HG03139 (cell line): ENCODE measurements at regions not wholly inside any gene's neighbourhood (a gene's known extent, or its start where the extent isn't known, plus 50 kb on each side); places are given as distances from the start of the nearest gene placed in this dataset.

Experiments
- ATAC-seq: cut with Tn5 transposase; IDR thresholded peaks from one replicate; pipeline ENCODE4 v1.9.1; 2021; ENCODE audit not compliant: unreplicated experiment

DNA sequence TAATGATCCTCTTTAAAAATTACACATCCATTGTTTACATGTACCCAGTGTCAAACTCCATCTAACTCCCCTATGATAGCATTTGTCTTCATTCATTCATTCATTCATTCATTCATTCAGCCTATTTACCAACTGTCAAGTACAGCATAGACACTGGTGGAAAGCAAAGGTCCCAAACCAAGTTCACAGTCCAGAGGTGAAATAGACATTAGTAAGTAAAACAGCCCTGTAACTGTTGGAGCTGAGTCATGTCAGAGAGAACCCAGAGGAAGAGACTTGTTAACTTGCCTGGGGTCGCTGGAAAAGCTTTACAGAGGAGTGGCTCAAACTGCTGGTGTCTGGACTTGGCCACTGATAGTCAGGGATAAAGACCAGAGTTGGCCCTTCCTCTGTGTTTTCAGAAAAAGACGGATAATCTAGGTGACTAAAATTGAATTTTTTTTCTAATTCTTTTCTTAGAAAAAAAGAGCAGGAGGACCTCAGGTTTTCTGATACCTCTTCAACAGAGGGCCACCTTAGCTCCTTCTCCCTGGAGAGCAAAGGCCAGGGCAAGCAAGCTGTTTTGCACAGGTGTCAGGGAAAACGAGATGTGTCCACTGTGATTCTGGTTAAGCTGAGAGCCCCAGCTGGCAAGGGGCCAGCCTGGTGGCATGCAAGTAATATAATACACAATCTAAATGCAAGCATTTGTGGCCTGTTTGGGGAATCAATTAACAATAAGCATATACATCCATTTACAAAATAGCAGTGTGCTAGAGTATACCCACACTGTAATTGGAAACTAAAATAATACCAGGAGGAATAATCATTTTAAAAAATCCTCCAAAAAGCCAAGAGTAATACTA lies 96.7 kb upstream of the SLC14A2 start:
- ATAC-seq: no peak

DNA sequence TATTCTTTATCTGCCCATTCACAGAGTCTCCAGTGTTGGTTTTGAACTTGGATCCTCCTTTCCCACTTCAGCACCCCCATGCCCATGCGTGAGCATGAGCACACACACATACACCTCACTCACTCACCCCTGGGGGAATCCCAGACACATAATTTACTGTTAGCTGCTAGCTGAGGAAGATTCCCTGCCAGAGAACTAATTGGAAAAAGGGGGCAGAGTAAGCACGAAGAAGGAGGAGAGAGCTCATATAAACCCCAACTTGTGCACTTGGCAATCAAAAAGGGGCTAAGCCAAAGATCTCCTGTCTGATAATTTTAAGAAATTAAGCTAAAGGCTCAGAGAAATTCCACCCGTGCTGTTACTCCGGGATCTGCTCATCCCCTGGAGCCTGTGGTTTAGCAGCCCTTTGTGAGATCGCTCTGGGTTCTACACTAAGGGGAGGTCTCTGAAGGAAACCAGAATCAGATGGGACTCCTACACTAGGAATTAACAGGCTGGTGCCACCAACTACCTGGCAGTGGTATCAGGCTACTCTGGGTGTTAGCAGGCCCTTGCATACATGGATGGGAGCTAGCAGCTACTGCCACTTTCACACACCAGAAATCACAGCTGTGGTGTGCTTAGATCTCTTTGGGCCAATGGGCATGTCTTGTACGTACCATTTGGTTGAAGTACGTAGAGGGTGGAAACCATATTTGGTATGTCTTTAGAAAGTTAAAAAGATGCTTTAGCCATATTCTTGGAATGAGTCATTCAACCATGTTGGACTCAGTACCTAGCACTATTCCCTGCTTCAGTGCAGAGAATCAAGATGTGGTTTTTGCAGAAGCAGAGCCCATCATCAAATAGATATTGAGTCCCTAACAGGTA lies 95.6 kb upstream of the SLC14A2 start:
- no peak for ATAC-seq

DNA sequence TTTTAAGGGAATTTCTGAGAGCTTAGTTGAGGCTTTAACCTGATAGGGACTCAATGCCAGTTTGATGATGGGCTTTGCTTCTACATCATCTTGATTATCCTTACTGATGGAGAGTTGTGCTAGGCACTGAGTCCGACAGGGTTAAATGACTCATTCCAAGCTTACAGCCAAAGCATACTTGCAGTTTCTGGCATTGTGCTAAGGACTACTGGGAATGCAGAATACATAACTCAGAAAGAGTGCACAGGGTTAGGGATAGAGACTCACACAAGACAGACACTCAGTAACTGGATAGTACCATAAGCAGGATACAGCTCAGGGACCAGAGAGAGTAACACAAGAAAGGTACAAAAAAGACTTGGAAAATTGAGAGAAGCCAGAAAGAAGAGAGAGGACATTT lies 94.1 kb upstream of the SLC14A2 start:
- no peak for ATAC-seq

DNA sequence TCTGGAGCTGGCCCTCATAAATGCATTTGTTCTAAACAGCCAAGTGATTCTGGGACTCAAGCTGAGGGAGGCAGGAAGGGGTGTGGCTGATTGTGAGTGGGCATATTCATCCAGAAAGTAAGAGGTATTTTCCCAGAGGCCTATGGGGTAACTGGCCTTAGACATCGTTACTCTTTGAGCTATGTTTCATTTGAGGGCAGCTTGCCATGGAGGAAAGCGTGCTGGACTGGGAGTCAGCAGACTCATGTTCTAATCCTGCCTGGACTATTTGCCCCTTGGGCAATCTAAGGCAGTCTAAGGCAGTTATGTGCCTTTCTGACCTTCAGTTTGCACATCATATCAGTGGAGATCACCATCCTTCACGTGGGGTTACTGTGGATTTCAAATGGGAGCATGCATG lies 93.5 kb upstream of the SLC14A2 start:
- ATAC-seq: no peak

DNA sequence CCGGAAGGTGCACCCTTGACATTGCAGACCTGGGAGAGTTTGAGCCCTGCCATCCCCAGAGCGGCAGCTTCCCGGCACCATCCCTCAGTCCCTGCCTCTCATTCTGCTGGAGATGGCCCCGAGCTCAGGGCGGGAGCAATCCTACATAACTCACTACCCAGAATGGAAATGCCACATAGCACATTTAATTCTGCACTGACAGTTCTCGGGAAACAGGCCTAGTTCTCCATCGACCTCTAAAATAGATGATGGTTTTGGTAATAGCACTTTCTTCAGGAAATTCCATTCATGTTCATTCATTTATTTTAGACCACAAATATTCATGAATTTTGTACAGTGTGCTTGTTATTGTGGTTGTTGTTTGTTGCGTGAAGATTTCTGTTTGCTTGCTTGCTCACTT lies 92.9 kb upstream of the SLC14A2 start:
- no peak for ATAC-seq

DNA sequence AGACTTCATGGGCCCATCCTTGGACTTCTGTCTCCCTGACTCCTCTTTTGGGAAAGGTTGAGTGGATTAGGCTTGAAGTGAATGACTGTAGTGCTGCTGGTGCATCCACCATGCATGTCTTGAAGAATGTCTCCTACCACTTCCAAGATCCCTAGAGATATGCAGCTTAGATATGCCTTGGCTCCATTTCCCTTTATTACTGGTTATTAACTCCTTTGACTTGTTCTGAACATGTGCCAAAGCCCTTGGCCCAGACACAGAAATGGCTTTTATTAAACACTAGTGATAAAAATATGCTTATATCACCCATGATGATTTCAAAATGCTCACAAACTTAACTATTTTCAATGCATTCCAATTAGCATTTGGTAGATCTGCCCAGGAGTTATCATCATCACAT lies 90.0 kb upstream of the SLC14A2 start:
- no peak for ATAC-seq

DNA sequence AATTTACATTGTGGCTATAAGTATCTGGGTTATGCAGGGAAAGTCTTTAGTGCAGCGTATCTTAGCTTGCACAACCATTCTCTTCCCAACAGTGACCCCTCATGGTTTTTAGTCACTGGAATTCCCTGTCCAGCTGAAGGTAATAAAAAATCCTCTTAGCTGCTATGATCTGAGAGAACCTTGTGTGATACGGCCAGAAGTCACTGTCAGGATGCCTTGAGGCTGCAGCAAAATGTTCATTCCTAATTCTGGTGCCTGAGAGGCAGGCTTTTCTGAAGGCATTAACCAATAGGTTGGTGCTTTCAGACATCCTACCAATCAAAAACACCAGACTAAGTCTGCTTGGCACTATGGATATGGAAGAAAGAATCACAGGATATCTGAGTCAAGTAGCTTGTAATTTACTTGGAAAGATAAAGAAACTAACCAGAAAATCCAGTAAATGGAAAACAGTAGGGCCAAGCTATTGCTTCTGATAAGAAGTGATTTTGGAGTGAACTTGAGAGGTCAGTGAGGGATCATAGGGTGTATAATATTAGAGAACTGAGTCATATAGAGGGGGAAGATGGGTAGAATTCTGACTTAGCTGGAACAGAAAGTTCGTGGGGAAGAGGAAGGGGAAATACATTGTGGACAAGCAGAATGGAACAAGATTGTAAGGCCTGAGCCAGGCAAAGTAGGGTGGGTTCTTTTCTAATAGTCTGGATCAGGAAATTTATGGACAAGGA lies 89.0 kb upstream of the SLC14A2 start:
- no peak for ATAC-seq

DNA sequence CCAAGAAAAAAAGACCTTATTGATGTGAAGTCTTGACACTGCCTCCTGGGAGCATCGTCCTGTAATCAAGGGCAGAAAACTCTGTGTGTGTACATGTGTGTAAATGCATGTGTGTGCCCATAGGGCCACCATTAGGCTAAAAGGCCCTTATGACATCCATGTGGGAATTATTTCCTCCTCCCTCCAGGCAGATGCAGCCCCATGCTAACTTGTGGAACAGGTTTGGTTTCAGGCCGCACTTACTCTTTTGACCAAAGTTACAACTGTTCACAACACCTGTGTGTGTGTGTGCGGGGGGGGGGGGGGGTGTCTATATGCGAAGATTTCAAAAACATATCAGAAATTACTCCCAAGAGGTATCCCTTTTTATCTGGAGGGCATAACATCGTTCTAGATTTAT lies 87.4 kb upstream of the SLC14A2 start:
- ATAC-seq: no peak

DNA sequence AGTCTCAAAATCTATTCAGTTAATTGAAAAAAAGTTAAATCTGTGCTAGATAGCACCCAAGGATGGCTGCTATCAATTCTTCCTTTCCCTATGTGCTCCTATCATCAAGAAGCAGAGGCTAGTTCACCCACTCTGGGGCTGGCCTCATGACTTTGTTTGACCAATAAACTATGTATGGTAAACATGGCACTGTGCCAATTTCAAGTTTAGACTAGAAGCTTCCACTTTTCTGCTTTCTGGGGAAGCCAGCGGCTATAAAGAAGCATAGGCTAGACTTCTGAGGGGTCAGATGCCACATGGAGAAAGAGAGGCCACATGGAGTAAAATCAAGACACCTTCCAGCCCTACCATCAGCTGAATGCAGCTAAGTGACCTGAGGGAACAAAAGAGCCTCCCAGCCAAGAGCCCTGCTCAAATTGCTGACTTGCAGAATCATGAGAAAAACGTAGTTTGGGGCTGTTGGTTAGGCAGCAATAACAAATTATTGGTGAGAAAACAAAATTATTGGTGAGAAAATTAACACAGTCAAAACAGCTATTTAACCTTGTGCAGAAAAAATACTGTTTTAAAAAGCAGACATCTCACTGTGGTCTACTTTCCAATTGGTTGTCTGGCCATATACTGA lies 86.5 kb upstream of the SLC14A2 start:
- ATAC-seq: no peak

DNA sequence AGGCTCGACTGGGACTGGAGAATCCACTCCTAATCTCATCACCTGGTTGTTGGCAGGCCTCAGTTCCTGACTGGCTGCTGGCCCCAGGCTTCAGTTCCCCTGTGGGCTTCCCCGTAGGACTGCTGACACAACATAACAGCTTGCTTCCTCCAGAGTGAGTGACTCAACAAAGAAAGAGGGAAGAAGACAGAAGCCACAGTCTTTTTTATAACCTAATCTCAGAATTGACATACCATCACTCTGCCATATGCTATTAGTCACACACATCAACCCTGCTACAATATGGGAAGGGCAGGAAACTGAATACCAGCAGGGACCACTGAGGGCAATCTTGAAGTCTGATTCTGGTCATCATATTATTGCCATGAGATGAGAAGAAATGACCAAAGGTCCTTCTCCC lies 76.8 kb upstream of the SLC14A2 start:
- ATAC-seq: no peak

DNA sequence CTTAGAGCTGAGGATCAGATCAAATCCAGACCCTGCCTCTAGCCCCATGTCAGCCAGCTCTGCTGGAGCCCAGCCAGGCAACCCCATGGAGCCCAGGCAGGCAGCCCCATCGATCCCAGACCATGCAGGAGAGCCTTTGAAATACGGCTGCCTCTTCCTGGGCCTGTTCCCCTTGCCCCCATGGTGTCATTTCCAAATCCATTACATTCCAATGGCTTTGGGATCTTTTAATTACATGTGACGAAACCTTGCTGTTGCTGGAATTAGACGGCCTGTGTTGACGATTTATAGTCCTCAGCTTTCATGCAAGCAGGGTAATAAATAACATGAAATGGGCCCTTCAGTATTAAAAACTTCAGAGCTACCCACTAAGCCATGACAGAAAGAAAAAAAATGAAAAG lies 75.8 kb upstream of the SLC14A2 start:
- no peak for ATAC-seq

DNA sequence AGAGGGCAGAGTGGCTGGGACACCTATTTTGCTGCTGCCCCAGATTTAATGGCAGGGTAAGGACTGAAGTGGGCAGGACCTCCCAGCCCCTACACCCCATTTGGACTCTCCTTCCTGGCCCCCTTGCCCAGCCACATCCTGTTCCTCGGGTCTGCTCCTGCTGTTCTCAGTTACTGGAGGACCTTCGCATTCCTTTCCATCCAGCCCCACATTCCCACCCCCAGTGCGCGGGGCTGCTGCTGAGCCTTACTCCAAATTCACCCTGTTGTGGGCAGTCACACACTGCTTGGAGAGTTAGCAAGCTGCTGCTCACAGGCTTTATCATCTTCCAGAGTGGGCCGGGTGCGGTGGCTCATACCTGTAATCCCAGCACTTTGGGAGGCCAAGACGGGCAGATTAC lies 75.2 kb upstream of the SLC14A2 start:
- no peak for ATAC-seq

DNA sequence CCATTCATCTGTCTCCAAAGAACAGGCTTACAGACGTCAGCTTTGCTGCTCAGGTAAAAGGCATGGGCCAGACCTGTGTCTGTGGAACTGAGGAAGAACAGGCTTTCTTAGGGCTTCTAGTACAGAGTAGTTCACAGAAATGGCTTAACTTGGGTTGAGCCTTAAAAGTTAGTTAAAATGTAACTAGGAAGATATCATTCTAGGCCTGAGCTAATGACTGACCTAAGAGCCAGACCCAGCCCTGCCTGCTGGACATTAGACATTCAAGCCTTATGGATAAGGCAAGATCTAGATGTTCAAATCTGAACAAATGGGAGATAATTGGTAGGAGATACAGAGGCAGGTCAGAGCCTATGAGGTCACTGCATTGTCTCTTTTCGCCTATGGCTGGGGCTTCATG lies 73.9 kb upstream of the SLC14A2 start:
- ATAC-seq: no peak

DNA sequence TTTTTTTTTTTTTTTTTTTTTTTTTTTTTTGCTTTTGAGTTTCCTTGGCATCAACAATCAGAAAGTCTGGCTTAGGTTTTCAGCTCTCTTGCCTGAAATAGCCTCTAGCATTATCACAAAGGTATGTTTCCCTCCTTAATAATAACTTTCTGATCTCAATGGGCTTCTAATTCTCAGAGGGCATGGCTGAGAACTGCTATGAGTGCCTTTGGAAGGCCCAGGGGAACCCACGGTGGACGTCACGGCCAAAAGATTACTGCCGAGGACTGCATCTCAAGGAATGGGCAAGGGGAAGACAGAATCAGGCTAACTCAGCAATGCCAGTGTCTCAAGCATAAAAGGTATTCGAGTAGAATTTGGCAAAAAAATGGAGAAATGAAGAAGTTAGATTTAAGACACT lies 73.2 kb upstream of the SLC14A2 start:
- ATAC-seq: no peak

DNA sequence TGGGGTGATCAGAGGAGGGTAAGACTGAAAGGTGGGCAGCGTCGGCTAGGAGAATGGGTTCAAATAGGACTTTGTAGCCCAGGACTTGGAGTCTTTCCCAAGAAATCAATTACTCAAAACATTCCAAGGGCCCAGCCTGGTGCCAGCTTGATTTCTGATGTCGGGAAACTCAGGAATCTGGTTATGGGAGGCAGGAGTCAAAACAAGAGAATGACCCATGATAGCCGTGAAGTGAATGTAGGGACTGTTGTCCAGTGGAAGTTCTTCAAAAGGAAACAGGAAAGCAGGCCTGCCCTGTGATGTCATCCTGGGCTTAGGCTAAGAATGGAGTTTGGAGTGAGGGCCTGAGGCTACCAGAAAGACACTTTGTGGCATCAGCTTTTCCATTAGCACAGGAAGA lies 67.4 kb upstream of the SLC14A2 start:
- no peak for ATAC-seq

DNA sequence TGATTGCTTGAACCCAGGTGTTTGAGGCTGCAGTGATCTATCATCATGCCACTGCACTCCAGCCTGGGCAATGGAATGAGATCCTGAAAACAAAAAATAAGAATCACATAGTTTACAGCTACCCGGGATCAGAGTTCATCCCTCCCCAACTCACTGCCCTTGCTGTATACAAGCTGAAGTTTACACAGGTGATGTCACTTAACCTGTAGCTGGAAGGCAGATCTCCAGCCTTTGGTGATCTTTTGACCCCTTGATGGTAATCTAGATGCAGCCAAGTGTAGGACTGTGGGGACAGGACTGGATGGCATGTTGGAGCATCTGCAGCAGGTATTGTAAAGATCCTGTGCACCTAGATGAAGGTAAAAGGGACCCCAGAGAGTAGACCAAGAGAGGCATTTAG lies 66.7 kb upstream of the SLC14A2 start:
- ATAC-seq: no peak

DNA sequence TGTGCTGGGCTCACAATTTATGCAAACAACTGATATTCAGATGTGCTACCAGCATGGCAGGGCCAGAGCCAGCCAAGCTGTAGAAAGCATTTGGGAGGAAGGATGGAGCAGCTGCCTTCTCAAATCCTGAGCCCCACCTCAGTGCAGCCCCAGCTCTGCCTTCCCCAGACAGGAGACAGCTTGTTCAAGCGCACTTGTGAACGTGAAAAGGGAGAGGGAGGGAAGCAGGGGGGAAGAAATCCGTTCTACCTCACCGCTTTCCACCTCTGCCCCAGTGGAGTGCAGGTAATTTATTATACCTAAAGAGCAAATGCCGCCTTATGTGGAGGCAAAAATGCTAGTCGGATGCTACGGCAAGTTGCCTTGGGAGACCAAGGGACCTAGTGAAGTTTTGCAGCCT lies 66.0 kb upstream of the SLC14A2 start:
- no peak for ATAC-seq

DNA sequence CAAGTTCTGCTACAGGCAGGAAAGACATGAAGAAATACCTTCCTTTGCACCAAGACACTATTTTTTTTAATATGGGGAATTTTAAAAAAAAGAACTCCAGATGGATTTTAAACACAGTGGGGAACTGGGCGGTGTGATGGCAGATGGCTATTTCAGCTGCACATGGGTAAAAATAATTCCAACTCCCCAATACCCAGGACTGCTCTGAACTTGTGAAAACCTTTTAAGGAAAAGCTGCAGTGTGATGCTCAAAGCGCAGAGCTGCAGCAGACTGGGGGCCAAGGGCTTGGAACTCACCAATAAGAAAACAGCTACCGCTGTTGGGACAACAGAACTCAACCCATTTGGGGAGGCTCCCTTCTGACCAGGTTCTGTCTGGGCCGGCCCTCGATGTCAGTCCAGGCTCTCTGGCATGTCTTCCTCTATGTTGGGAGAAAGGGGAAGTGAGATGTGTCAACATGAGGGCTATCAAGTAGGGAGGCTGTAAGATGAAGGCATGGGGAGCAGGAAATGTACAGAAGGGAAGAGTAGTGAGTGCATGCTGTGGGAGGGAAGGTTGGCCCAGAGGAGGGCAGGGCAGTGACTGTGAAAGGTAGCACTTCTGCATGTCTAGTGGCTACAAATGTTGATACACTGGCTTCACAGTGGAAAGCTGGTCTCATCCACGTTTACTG lies 64.0 kb upstream of the SLC14A2 start:
- no peak for ATAC-seq

DNA sequence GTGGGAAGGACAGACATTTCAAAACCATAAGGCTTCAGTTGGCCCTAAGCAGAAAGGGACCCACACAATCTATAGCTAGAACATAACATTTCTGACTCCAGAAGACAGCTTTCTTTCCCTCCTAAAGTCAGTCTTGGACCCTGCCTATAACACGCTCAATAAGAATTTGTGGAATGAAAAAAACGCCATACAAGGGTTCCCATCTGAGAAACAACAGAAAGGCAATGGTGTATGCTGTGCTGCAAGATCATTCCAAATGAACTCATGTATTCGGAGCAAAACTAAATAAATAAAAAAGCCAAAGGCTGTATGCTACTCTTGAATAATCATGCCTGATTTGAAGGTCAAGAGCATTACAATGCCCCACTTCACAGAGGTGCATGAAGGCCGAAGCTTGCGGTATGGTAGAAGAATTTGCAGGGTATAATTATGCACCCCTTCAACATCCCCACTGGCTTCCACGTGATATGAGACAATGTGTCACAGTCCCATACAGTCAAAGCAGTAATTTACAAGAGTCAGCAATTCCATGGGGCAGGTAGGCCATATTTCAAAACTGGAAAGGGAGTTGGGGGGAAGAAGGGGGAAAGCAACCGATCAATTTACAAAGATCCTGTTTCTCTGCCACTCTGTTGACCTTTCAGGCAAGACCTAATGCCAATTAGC lies 61.4 kb upstream of the SLC14A2 start:
- ATAC-seq: no peak

DNA sequence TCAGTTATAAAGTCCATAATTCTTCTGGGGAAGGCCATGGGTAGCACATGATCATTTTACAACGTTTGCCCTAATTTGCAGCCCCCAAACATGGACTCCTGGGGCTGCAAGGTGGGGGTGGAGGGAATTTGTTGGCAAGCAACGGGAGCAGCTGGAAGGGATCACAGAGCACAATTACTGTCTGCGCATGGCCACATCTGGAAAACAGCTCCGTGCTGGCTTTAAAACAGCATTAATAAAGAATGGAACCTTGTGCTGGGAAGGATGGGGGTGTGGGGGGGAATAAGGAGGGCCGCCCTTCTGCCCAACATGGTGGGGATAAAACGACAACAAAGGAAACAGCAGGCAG lies 60.9 kb upstream of the SLC14A2 start:
- no peak for ATAC-seq
